NT2/D1 (cell line): ENCODE measurements at regions not wholly inside any gene's neighbourhood (a gene's known extent, or its start where the extent isn't known, plus 50 kb on each side); places are given as distances from the start of the nearest gene placed in this dataset.

Experiments
- SUZ12 ChIP-seq: IDR thresholded peaks from 2 replicates; pipeline ENCODE4 v1.6.1; 2011; ENCODE audit not compliant: insufficient read length, insufficient read depth; ENCODE audit errors: extremely low read depth
- YY1 ChIP-seq: IDR thresholded peaks from 2 replicates; pipeline ENCODE4 v1.6.1; 2011; ENCODE audit not compliant: insufficient read length, insufficient read depth
- ZNF274 ChIP-seq: IDR thresholded peaks from 2 replicates; pipeline ENCODE4 v1.6.1; 2011; ENCODE audit warnings: mild to moderate bottlenecking, low read depth, low read length

DNA sequence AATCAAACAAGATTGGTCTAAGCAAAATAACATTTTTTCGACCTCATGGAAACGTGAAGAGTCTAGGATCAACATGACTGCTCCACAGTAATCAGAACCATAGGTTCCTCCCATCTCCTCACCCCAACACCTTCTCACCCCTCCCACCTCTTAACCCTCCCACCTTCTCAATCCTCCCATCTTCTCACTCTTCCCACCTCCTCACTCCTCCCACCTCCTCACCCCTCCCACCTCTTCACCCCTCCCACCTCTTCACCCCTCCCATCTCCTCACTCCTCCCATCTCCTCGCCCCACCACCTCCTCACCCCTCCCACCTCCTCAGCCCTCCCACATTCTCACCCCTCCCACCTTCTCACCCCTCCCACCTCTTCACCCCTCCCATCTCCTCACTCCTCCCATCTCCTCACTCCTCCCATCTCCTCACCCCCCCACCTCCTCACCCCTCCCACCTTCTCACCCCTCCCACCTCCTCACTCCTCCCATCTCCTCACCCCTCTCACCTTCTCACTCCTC is 567.4 kb downstream of the C6orf118 start:
- no peak for TF ChIP-seq ZNF274
- TF ChIP-seq SUZ12, result no peak
- TF ChIP-seq YY1, result no peak
